Transverse colon (tissue), 4 donors: ENCODE measurements at regions not wholly inside any gene's neighbourhood (a gene's known extent, or its start where the extent isn't known, plus 50 kb on each side); places are given as distances from the start of the nearest gene placed in this dataset.

Source experiments
- DNase-seq: peaks from one replicate; pipeline ENCODE4 v3.0.0-alpha.2; 2019
- H3K27ac ChIP-seq, 4 donors: fragments of 200-600 bp; sonication (generic); 2 replicates each; pipeline ENCODE4 v1.5.1; 2016 to 2018; ENCODE audit warnings: inconsistent platforms in 4 of 4
- H3K27me3 ChIP-seq: fragments of 200-600 bp; sonication (generic); 2 replicates; pipeline ENCODE4 v1.5.1; 2017; ENCODE audit warnings: inconsistent platforms
- H3K36me3 ChIP-seq, 4 donors: fragments of 200-600 bp; sonication (generic); 2 replicates each; pipeline ENCODE4 v1.5.1; 2017 to 2019; ENCODE audit warnings: inconsistent platforms in 4 of 4
- H3K4me1 ChIP-seq, 4 donors: fragments of 200-600 bp; sonication (generic); 2 replicates each; pipeline ENCODE4 v1.5.1; 2017 to 2020; ENCODE audit warnings: inconsistent platforms in 4 of 4
- H3K4me3 ChIP-seq, 4 donors: fragments of 200-600 bp; sonication (generic); 1 replicate in 1 of 4; 2 replicates in 3 of 4; pipeline versions ENCODE4 v1.5.1 to v1.6.1; 2017 to 2019; ENCODE audit warnings: inconsistent platforms in 4 of 4
- H3K9me3 ChIP-seq, 2 donors: fragments of 200-600 bp; sonication (generic); 2 replicates each; pipeline ENCODE4 v1.5.1; 2017 to 2019; ENCODE audit warnings: inconsistent platforms in 2 of 2
- EP300 ChIP-seq: sonication (generic); formaldehyde crosslinking; IDR thresholded peaks from one replicate; pipeline ENCODE4 v1.6.1; 2017; ENCODE audit warnings: antibody characterized with exemption, low read depth
- POLR2A ChIP-seq: fragments of 450-650 bp; IDR thresholded peaks from one replicate; pipeline ENCODE4 v1.6.1; 2016; ENCODE audit warnings: antibody characterized with exemption, mild to moderate bottlenecking, moderate library complexity
- POLR2AphosphoS5 ChIP-seq, 3 donors: sonication (generic); formaldehyde crosslinking; IDR thresholded peaks; one replicate each; pipeline ENCODE4 v1.6.1; 2016; ENCODE audit warnings: antibody characterized with exemption in 3 of 3
- WGBS, 2 donors: methylation state at CpG; one replicate each; pipeline ENCODE4 v1.1.5; 2018; ENCODE audit warnings: low coverage in 1 of 2; 5-methylcytosine and 5-hydroxymethylcytosine counted together
- in situ Hi-C, 4 donors: fragments of 200-750 bp; cut with MboI; loops; one replicate each; pipeline versions ENCODE4 v1.15.0 to v1.15.1; 2017; ENCODE audit warnings: low sequenced_read_pairs in 3 of 4, low pct_ligation_motif_present in 1 of 4, low pct_unique_long_range_greater_than_20kb in 1 of 4
- intact Hi-C: fragments of 100-400 bp; cut with DNase I; formaldehyde crosslinking; loops from one replicate; pipeline ENCODE4 v1.15.1; 2023; ENCODE audit warnings: low total_unique reads
- TF ChIP-seq, protein P1 (sequence below), 5 experiments: fragments of 200-600 bp in 3 of 5; fragments of 450-650 bp in 2 of 5; sonication (generic) in 3 of 5; IDR thresholded peaks; 1 replicate in 2 of 5; 2 replicates in 3 of 5; pipeline ENCODE4 v1.5.1; 2016 to 2017; ENCODE audit warnings: antibody characterized with exemption in 5 of 5, inconsistent platforms in 3 of 5, mild to moderate bottlenecking in 2 of 5, moderate library complexity in 1 of 5

DNA sequence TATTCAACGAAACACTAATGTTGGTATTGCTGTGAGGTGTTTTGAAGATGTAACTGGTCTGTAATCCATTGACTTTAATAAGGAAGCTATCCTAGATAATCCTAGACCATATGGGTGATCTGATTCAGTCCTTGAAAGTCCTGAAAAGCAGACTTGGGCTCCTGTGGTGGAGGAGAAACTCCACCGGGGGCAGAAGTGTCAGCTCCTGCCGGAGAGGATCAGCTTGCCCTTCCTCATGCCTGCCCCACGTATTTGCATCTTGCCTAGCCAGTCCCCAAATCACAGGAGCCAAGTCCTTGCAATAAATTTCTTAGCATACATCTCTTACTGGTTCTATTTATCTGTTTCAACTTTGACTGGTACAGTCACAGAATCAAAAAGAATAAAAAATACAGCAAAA is 144.2 kb upstream of the DLGAP1 start:
- Histone ChIP-seq H3K36me3 (no peaks in the 10 kb centered on the region), H3K9me3 (no peaks in the 10 kb centered on the region), H3K27me3 (no peaks in the 10 kb centered on the region), H3K4me1 (no peaks in the 10 kb centered on the region), H3K27ac (no peak overlapping the region), H3K4me3 (no peak overlapping the region)
- WGBS, 2 donors: 0 to 33% methylated on average over 1 to 4 of the region's 4 CpGs
- intact Hi-C loops (no loop called here), in situ Hi-C loops (no loop called here)
- DNase-seq: no peak
- TF ChIP-seq POLR2A: no peak

DNA sequence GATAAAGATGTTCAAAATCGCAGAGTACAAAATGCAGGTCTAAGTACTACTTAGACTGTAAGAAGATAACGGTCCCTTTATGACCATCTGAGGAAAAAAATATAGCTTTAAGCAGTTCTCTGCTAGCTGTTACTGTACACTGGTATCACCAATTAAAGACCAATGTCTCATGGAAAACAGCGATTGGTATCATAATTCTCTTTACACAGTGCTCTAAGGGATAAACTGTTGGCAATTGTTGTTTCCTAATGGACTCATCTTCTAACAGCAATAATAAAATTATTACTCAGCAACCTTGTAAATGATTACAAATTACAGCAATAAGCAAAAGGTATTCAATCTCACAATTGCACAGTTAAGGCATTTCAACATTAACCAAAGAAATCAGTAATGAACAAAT is 142.2 kb upstream of the DLGAP1 start:
- no peak overlapping the region for H3K4me3 ChIP-seq
- no peaks in the 10 kb centered on the region for H3K9me3 ChIP-seq
- H3K4me1 ChIP-seq: no peaks in the 10 kb centered on the region
- in situ Hi-C loops (no loop called here), intact Hi-C loops (no loop called here)
- TF ChIP-seq, protein P1, sequence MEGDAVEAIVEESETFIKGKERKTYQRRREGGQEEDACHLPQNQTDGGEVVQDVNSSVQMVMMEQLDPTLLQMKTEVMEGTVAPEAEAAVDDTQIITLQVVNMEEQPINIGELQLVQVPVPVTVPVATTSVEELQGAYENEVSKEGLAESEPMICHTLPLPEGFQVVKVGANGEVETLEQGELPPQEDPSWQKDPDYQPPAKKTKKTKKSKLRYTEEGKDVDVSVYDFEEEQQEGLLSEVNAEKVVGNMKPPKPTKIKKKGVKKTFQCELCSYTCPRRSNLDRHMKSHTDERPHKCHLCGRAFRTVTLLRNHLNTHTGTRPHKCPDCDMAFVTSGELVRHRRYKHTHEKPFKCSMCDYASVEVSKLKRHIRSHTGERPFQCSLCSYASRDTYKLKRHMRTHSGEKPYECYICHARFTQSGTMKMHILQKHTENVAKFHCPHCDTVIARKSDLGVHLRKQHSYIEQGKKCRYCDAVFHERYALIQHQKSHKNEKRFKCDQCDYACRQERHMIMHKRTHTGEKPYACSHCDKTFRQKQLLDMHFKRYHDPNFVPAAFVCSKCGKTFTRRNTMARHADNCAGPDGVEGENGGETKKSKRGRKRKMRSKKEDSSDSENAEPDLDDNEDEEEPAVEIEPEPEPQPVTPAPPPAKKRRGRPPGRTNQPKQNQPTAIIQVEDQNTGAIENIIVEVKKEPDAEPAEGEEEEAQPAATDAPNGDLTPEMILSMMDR (IDR thresholded peaks at IDR 0.05): no peak
- no peak for TF ChIP-seq EP300
- no peak for TF ChIP-seq POLR2AphosphoS5 (IDR thresholded peaks at IDR 0.05)
- no peak for TF ChIP-seq POLR2A
- 77 to 79% methylated on average over 3 of the region's 3 CpGs for WGBS, 2 donors
- no peak overlapping the region for H3K27ac ChIP-seq
- no peak for DNase-seq
- H3K27me3 ChIP-seq: no peaks in the 10 kb centered on the region
- no peaks in the 10 kb centered on the region for H3K36me3 ChIP-seq

DNA sequence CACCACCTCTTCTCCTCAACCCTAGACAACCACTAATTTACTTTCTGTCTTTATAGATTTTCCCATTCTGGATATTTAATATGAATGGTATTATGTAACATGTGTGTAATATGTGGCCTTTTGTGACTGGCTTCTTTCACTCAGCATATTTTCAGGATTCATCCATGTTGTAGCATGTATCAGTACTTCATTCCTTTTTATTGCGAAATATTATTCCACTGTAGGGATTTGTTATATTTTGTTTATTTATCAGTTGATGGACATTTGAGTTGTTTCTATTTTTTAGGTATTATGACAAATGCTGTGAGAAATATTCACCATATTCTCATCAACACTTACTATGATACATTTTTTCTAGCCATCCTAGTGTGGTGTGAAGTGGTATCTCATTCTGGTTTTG is 138.8 kb upstream of the DLGAP1 start:
- H3K27me3 ChIP-seq: no peaks in the 10 kb centered on the region
- in situ Hi-C loops: no loop called here
- no peak overlapping the region for H3K27ac ChIP-seq
- no peak overlapping the region for H3K4me3 ChIP-seq
- intact Hi-C loops: no loop called here
- no peak for DNase-seq
- TF ChIP-seq POLR2AphosphoS5 (IDR thresholded peaks at IDR 0.05): no peak
- H3K4me1 ChIP-seq: no peaks in the 10 kb centered on the region
- no peaks in the 10 kb centered on the region for H3K36me3 ChIP-seq
- no peaks in the 10 kb centered on the region for H3K9me3 ChIP-seq
- 93 to 100% methylated on average over 1 of the region's 1 CpG for WGBS, 2 donors

DNA sequence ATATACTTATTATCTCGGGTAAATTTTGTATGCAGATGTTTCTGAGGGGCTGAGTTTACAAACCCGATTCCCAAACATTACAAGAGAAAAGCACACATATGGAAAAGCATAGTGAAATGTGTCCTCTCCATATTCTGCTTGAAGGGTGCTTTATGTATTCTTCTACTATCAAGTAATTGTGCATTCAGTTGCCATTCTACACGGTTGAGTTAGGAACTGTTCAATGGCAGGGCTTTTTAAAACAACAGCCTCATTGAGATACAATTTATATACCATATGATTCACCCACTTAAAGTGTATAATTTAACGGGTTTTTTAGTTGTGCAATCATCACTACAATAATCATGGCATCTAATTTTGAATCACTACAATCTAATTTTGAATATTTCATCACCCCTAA is 138.4 kb upstream of the DLGAP1 start:
- intact Hi-C loops (no loop called here), in situ Hi-C loops (no loop called here)
- H3K27me3 ChIP-seq: no peaks in the 10 kb centered on the region
- no peak for TF ChIP-seq POLR2A
- TF ChIP-seq EP300: no peak
- TF ChIP-seq, protein P1 (IDR thresholded peaks at IDR 0.05): no peak
- no peak for TF ChIP-seq POLR2AphosphoS5 (IDR thresholded peaks at IDR 0.05)
- no peak for DNase-seq
- no peaks in the 10 kb centered on the region for H3K9me3 ChIP-seq
- 68 to 85% methylated on average over 4 of the region's 4 CpGs for WGBS, 2 donors
- no peak overlapping the region for H3K27ac ChIP-seq
- no peaks in the 10 kb centered on the region for H3K4me1 ChIP-seq
- no peak overlapping the region for H3K4me3 ChIP-seq
- H3K36me3 ChIP-seq: no peaks in the 10 kb centered on the region

DNA sequence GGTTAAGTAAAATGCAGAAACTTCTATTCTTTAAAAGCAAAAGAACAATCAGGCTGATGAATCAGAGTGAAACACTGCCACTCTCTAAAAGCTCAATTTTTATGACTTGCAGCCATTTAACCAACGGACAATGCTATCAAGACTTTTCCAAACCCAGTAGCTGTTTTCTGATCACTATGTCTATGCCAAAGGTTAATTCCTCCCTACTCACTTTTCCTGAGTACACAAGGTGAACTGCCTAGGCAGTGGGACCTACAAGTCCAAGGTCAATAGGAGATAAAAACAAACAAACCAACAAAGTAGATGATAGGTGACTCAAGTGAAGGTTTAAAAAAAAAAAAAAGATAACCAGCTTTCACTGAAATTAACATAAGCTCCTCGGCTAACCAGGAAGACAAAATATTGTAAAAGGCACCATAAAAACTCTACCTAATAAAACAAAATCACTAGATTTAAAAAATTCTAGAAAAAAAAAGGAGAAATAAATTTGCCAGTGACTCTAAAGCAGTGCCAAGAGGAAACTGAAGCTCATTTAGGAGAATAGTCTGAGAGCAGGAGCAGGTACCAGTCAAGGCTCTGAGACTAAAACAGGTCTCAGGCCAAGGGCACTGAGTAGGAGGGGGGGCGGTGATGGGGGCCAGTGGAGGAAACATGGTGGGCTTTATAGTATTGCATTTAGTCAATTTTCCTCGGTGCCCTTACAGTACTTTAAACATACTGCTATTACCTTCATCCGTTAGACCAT is 134.1 kb upstream of the DLGAP1 start:
- no peak for DNase-seq
- Histone ChIP-seq H3K9me3 (no peaks in the 10 kb centered on the region), H3K36me3 (no peaks in the 10 kb centered on the region), H3K27ac (no peak overlapping the region), H3K27me3 (no peaks in the 10 kb centered on the region), H3K4me3 (no peak overlapping the region), H3K4me1 (no peaks in the 10 kb centered on the region)
- intact Hi-C loops (no loop called here), in situ Hi-C loops (no loop called here)
- no peak for TF ChIP-seq EP300
- TF ChIP-seq, protein P1 (IDR thresholded peaks at IDR 0.05): no peak
- TF ChIP-seq POLR2A: no peak
- TF ChIP-seq POLR2AphosphoS5 (IDR thresholded peaks at IDR 0.05): no peak
- WGBS, 2 donors: 57 to 63% methylated on average over 5 of the region's 5 CpGs
